Pancreas (tissue), 10 donors: ENCODE measurements at regions not wholly inside any gene's neighbourhood (a gene's known extent, or its start where the extent isn't known, plus 50 kb on each side); places are given as distances from the start of the nearest gene placed in this dataset.

Experiments
- ATAC-seq, 4 donors: fragments of 200-7000 bp; cut with Tn5 transposase; one replicate each; pipeline versions ENCODE4 v1.8.0 to v1.9.1; 2020; ENCODE audit warnings: mild to moderate bottlenecking in 4 of 4, moderate library complexity in 4 of 4
- DNase-seq, 6 donors: peaks; one replicate each; pipeline ENCODE4 v3.0.0-alpha.2; 2020
- FAIRE-seq: peaks from 2 replicates; lab custom pipeline; 2012; peaks lifted over from hg19 to GRCh38; lab: Jason Lieb, UNC
- H3K27ac ChIP-seq, 4 donors: fragments of 200-600 bp; sonication (generic); 1 replicate in 3 of 4; 2 replicates in 1 of 4; pipeline versions ENCODE4 v1.5.0 to v1.8.0; 2020
- H3K27me3 ChIP-seq, 4 donors: fragments of 200-600 bp; one replicate each; pipeline ENCODE4 v1.8.0; 2021
- H3K36me3 ChIP-seq, 3 donors: fragments of 200-600 bp; sonication (generic) in 1 of 3; one replicate each; pipeline versions ENCODE4 v1.5.0 to v1.8.0; 2020 to 2021
- H3K4me1 ChIP-seq, 3 donors: fragments of 200-600 bp; one replicate each; pipeline ENCODE4 v1.8.0; 2021
- H3K4me3 ChIP-seq, 4 donors: fragments of 200-600 bp; sonication (generic) in 2 of 4; one replicate each; pipeline versions ENCODE4 v1.5.0 to v1.8.0; 2020 to 2021
- H3K9me3 ChIP-seq, 4 donors: fragments of 200-600 bp; one replicate each; pipeline ENCODE4 v1.8.0; 2021
- CTCF ChIP-seq, 4 donors: fragments of 200-600 bp; sonication (generic) in 3 of 4; IDR thresholded peaks; one replicate each; pipeline versions ENCODE4 v1.5.0 to v1.8.0; 2021; ENCODE audit warnings: antibody characterized with exemption in 4 of 4
- WGBS, 2 donors: extraction: QIAGEN DNeasy Blood & Tissue Kit; methylation state at CpG; one replicate each; pipeline ENCODE4 v1.1.7; 2013; 5-methylcytosine and 5-hydroxymethylcytosine counted together
- intact Hi-C, 3 donors: fragments of 100-400 bp; cut with DNase I; formaldehyde crosslinking; loops; one replicate each; pipeline versions ENCODE4 v1.11.1 to v1.14.2; 2022
- donor health status: healthy with polysubstance abuse.
- donor health status: DM: no; HTN: no; CAD: no; lungs with moderate emphysema.
- donor health status: DM: no; HTN: no; CAD: no.
- donor health status: control.
- donor health status: control.
- donor health status: Bipolar disorder and iron deficiency.
- donor health status: DM: yes; HTN: yes; CAD: no.
- donor health status: DM: no; HTN: no; CAD: no.
- donor health status: DM: no; HTN: no; CAD: no.
- donor health status: DM: yes; HTN: yes; CAD: no.

DNA sequence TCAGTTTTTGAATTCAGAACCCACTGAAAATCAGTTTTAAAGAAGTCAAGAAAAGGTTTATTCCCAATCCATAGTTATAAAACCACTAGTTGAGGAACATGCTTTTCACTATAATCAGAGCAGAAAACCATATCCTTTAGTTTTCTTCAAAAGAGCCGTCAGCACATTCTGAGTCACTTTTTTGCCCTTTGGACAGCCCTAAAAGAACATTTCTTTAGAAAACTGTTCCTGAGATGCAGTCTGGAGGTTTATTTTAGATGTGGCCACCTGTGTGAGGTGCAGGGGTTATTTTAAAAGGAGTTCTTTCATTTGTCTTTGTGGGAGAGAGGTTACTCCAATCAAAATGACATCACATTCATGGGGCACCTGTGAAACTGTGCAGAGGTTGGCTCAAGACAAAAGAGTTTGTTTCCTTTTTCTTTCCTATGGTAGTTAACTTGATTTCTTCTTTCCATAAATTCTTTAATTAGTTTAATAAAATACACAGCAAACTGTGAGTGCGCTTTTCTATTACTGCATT is 221.6 kb upstream of the RPS23 start:
- H3K4me3 ChIP-seq: no peak overlapping the region
- no peaks in the 10 kb centered on the region for H3K4me1 ChIP-seq
- FAIRE-seq (no peak), ATAC-seq (no peak), DNase-seq (no peak)
- WGBS, 2 donors: 75 to 84% methylated on average over 2 of the region's 2 CpGs
- TF ChIP-seq CTCF (IDR thresholded peaks at IDR 0.05): no peak
- intact Hi-C loops: no loop called here
- H3K36me3 ChIP-seq: no peaks in the 10 kb centered on the region
- H3K27ac ChIP-seq: no peak overlapping the region
- no peaks in the 10 kb centered on the region for H3K9me3 ChIP-seq
- no peaks in the 10 kb centered on the region for H3K27me3 ChIP-seq

GRCh38 chr5:82497242-82497641 is 219.1 kb upstream of the RPS23 start:
- Histone ChIP-seq H3K9me3 (no peaks in the 10 kb centered on the region), H3K27me3 (no peaks in the 10 kb centered on the region), H3K4me1 (no peaks in the 10 kb centered on the region), H3K27ac (no peak overlapping the region), H3K36me3 (no peaks in the 10 kb centered on the region), H3K4me3 (no peak overlapping the region)
- ATAC-seq (no peak), DNase-seq (no peak), FAIRE-seq (peak; percentile 20)
- intact Hi-C loops: no loop called here
- no peak for TF ChIP-seq CTCF (IDR thresholded peaks at IDR 0.05)

DNA sequence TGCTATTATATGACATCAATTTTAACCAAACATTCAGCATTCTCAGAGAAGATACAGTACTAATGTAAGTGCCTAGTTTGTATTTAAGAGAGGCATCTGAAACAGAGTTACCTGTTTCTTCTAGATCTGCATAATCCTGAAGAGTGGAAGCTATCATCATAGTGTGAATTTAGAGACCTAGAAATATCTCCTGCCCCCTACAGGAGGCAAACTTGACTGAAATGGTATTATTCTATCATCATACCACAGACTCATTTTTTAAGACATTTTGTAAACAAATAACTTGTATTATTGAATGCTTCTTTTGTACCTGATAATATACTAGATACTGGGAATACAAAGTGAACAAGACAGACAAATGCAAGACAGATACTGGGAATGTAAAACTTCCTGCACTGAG is 216.8 kb upstream of the RPS23 start:
- no peaks in the 10 kb centered on the region for H3K36me3 ChIP-seq
- FAIRE-seq (no peak), DNase-seq (no peak), ATAC-seq (no peak)
- no peaks in the 10 kb centered on the region for H3K4me1 ChIP-seq
- H3K9me3 ChIP-seq: no peaks in the 10 kb centered on the region
- H3K27me3 ChIP-seq: no peaks in the 10 kb centered on the region
- no peak for TF ChIP-seq CTCF (IDR thresholded peaks at IDR 0.05)
- no peak overlapping the region for H3K4me3 ChIP-seq
- intact Hi-C loops: no loop called here
- no peak overlapping the region for H3K27ac ChIP-seq

GRCh38 chr5:82493221-82493620 is 215.1 kb upstream of the RPS23 start:
- H3K36me3 ChIP-seq: no peaks in the 10 kb centered on the region
- no peaks in the 10 kb centered on the region for H3K9me3 ChIP-seq
- FAIRE-seq (no peak), ATAC-seq (no peak), DNase-seq (no peak)
- no peak overlapping the region for H3K4me3 ChIP-seq
- no peak for TF ChIP-seq CTCF (IDR thresholded peaks at IDR 0.05)
- no peaks in the 10 kb centered on the region for H3K4me1 ChIP-seq
- no peak overlapping the region for H3K27ac ChIP-seq
- H3K27me3 ChIP-seq: no peaks in the 10 kb centered on the region
- intact Hi-C loops: no loop called here

DNA sequence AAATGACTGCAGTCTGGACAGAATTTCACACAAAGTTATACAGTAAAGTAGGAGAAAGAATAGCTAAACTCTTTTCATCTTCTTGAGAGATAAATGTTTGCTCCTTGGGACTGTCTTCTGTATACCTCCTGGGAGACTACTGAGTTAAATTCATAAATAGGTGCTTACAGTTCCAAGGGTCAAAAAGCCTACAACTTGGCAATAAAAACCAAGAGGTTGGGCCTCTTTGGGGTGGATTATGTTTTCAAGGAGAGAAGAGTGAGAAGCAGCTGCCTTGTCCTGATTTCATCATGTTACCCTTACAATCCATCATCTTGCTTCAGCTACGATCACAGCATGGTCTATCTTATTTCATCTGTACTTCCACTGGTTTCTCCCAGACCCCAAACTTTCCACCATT is 213.2 kb upstream of the RPS23 start:
- no peak for ATAC-seq
- 76 to 87% methylated on average over 1 of the region's 1 CpG for WGBS, 2 donors
- no peak overlapping the region for H3K4me3 ChIP-seq

More for the DNA sequence above, 213.2 kb upstream of the RPS23 start:
- no peaks in the 10 kb centered on the region for H3K27me3 ChIP-seq
- DNase-seq (no peak), FAIRE-seq (no peak)
- H3K9me3 ChIP-seq: no peaks in the 10 kb centered on the region
- intact Hi-C loops: no loop called here
- no peak for TF ChIP-seq CTCF (IDR thresholded peaks at IDR 0.05)
- H3K27ac ChIP-seq: no peak overlapping the region
- H3K4me1 ChIP-seq: no peaks in the 10 kb centered on the region
- no peaks in the 10 kb centered on the region for H3K36me3 ChIP-seq
